ENCODE measurements at regions not wholly inside any gene's neighbourhood (a gene's known extent, or its start where the extent isn't known, plus 50 kb on each side); places are given as distances from the start of the nearest gene placed in this dataset.

DNA sequence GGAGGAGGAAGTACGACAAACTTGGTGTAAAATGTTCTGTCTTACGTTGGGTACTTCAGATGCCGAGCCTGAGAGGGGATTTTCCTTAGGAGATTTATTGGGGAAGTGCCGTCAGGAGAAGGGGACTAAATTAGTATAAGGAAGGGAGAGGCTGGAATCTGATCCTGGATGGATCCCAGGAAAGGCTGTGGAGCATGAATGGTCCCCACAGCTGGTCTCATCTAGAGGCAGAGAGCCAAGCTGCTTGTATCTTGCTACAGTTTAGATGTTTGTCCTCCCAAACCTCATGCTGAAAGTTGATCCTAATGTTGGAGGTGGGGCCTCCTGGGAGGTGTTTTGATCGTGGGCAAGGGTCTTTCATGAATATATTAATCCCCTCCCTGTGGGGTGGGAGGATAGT is 798.4 kb upstream of the EEF2KMT start:
- Histone ChIP-seq H4K91ac (ENCODE audit: insufficient read depth, low read depth, low read length) (no peak overlapping the region), H3K79me1 (ENCODE audit: low read depth in 1 of 2, low read length in 2 of 2) (no peaks in the 10 kb centered on the region), H3K56ac (ENCODE audit: extremely low read depth, insufficient read depth, low read length) (no peak overlapping the region), H2AK5ac (ENCODE audit: low read depth, low read length) (no peak overlapping the region), H3K4me1 (ENCODE audit: control insufficient read depth, insufficient read depth, low read length) (no peaks in the 10 kb centered on the region), H3K18ac (ENCODE audit: low read depth, low read length) (no peak overlapping the region), H4K8ac (ENCODE audit: low read depth in 2 of 2, low read length in 2 of 2) (no peak overlapping the region), H3K23ac (ENCODE audit: low read depth, low read length) (no peak overlapping the region), H2AK9ac (replicated peaks; ENCODE audit: low read depth, low read length, poor library complexity) (no peak overlapping the region), H2BK120ac (ENCODE audit: low read depth, low read length) (no peak overlapping the region), H2BK5ac (ENCODE audit: low read depth, low read length, poor library complexity, severe bottlenecking) (no peak overlapping the region), H2AFZ (replicated peaks; ENCODE audit: low read length, poor library complexity) (no peak overlapping the region), H3K9me3 (ENCODE audit: control insufficient read depth, insufficient read depth, low read length) (peaks cover 15% of the 10 kb centered on the region), H3K4me3 (ENCODE audit: insufficient read depth, low read depth, low read length) (no peak overlapping the region), H3K27me3 (ENCODE audit: control insufficient read depth, insufficient read depth, low read length) (no peaks in the 10 kb centered on the region), H3K36me3 (ENCODE audit: control insufficient read depth, insufficient read depth, low read length) (no peaks in the 10 kb centered on the region), H3K14ac (replicated peaks; ENCODE audit: low read depth, low read length) (no peak overlapping the region), H3K9me1 (ENCODE audit: insufficient read depth, low read length) (no peaks in the 10 kb centered on the region), H2BK15ac (ENCODE audit: low read depth, low read length) (no peak overlapping the region), H3K9ac (ENCODE audit: low read depth, low read length) (no peak overlapping the region), H3K4ac (ENCODE audit: low read depth, low read length) (no peak overlapping the region), H3K4me2 (ENCODE audit: low read depth, low read length) (no peak overlapping the region), H4K5ac (ENCODE audit: low read depth, low read length) (no peak overlapping the region), H2BK20ac (ENCODE audit: low read depth, low read length) (no peak overlapping the region), H4K20me1 (ENCODE audit: insufficient read depth, low read length) (no peaks in the 10 kb centered on the region), H3K27ac (ENCODE audit: insufficient read depth, low read length) (no peak overlapping the region)
- BruUV-seq (replicated peaks): no TSS peak
- TF ChIP-seq RAD21 (IDR thresholded peaks at IDR 0.05; ENCODE audit: low read length) (no peak), SMC3 (IDR thresholded peaks at IDR 0.05; ENCODE audit: low read depth, low read length) (no peak), MXI1 (IDR thresholded peaks at IDR 0.05; ENCODE audit: borderline replicate concordance, low read depth, low read length) (no peak), RCOR1 (IDR thresholded peaks at IDR 0.05; ENCODE audit: insufficient replicate concordance, low read length) (no peak), BHLHE40 (IDR thresholded peaks at IDR 0.05; ENCODE audit: low read depth, low read length) (no peak), CTCF (conservative IDR thresholded peaks at IDR 0.05; ENCODE audit: low read depth, low read length) (no peak), MAFK (IDR thresholded peaks at IDR 0.05; ENCODE audit: low read depth, low read length) (no peak), FOS (IDR thresholded peaks at IDR 0.05; ENCODE audit: low read depth, low read length) (no peak), MAZ (IDR thresholded peaks at IDR 0.05; ENCODE audit: borderline replicate concordance, low read depth, low read length) (no peak)
- in situ Hi-C loops (cut with MboI; ENCODE audit: low sequenced_read_pairs) (no loop called here), dilution Hi-C loops (cut with HindIII; ENCODE audit: low sequenced_read_pairs, unreplicated experiment) (no loop called here), intact Hi-C loops (cut with micrococcal nuclease) (no loop called here)
- ChIA-PET CTCF (interaction anchor here (0.6 kb wide), 1 partner anchor 11 kb away, joined by 4 read pairs; no protein-coding TSS in a partner anchor), POLR2A (ENCODE audit: unreplicated experiment) (no interaction called here)
- WGBS, 2 experiments (ENCODE audit: extremely low coverage in 2 of 2, insufficient read length in 1 of 2): 100% methylated on average over 1 of the region's 5 CpGs; no CpG with 5 or more reads in 1 of the 2 experiments
- ATAC-seq (ENCODE audit: low read depth) (no peak), DNase-seq (no peak)
